ENCODE measurements at regions not wholly inside any gene's neighbourhood (a gene's known extent, or its start where the extent isn't known, plus 50 kb on each side); places are given as distances from the start of the nearest gene placed in this dataset.
"Not testable (repeated sequence)": the region's sequence is repeated elsewhere in the genome, so short reads cannot be mapped to it uniquely, and the experiment has no call there.

DNA sequence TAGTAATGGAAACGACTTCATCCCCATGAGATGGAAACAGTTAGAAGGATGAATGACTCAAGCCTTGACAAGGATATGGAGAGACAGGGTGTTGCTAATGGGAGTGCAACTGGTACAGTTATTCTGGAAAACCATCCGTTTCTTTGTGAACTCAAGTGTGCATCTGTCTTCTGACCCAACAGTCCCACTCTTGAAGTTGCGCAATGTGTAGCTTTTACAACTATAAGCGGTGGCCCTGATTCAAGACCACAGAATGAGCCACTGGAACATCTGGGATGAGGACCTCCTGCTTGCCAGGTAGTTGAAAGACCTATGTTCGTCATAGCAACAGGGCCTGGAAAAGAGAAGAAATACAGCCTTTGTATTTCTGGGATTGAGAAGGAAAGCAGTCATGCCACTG is 115.8 kb upstream of the GMDS start:
- DNase-seq = no peak

DNA sequence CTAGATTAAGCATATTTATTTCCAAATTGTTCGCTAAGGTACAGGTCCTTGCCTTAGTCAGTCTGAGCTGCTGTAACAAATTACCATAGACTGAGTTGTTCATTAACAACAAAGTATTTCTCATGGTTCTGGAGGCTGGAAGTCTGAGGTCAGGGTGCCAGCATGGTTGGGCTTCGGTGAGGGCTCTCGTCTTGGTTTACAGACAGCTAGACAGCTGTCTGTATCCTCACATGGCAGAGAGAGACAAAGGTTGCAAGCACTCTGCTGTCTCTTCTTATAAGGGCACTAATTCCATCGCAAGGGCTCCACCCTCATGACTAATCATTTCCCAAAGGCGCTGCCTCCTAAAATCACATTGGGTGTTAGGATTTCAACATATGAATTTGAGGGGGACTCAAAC is 115.3 kb upstream of the GMDS start:
- DNase-seq = no peak

DNA sequence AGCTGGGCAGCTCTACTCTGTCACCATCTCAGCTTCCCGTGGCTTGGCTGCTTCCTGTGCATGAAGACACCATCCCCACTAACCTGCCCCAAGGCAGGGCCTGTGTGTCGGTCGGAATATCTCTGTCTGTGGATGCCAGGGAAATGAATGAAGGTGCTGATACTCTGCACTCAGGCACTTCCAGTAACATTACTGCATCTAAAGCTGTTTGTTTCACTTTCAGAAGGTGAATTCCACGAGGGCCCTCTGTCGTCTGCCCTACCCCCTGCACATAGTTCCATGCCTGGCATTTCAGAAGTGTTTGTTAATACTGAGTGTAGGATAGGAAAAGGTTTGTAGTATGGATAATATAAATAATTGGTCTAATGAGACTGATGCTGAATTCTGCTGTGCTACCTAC is 114.7 kb upstream of the GMDS start:
- DNase-seq = no peak

DNA sequence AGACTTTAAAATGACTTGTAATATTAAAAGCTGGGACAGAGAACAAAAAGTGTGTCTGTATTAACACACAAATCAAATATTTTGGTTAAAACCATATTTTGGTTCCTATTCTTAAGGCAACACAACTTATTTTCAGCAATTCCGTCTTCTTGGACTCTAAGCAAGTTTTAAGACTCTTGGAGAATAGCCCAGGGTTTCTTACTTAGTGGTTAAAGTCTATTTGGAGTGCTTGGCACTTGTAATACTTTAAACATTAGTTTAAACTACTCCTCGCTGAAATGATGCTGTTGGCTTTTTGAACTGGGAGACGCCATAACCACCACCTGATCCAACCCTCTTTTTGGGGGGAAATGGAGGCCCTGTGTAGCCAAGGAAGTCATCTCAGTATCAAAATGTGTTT is 109.7 kb upstream of the GMDS start:
- DNase-seq = no peak

DNA sequence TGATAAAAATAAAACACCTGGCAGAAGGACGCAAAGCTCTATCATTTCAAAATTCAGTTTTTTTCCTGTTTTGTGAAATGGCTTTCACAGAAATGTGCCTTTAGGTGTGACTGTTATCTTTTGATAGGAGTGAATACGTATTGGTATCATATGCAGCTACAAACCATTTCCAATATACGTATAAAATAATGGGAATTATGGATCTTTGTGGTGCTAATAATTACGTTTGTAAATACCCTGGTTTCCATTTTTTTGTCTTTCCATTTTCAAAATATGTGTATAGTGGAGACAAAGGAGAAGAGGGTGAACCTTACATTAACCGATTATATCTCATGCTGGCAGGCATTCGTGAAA is 108.7 kb upstream of the GMDS start:
- no peak for DNase-seq

DNA sequence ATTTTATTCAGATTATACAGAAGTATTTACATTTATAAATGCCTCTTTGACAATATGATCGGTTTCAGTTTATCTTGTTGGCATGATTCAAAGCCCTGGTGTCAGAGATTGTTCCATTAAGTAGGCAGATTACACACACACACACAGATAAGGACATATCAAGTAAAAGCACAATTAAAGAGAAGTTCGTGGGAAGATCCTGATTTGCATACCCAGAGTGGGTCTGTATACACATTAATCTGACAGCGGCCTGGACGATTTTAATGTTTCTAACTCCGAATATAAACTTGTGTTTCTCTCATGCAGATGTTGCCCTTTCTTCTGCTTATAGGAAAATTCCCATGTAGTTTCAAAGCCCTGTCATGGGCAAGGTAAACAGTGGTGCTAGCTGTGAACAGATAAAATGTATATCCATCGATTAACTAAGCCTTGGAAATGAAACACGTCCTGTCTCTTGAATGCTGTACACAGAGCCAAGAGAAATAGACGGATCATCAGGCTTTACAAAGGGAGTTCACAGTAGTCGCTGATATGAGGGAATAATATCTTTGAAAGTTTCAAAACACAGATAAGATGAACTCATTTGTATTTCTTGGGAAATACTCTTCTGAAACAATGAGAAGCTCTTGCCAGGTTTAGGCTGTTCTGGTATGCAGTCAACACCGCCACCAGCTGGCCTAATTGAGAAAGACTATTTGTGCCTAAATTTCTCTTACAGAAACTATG is 108.2 kb upstream of the GMDS start:
- no peak for DNase-seq

DNA sequence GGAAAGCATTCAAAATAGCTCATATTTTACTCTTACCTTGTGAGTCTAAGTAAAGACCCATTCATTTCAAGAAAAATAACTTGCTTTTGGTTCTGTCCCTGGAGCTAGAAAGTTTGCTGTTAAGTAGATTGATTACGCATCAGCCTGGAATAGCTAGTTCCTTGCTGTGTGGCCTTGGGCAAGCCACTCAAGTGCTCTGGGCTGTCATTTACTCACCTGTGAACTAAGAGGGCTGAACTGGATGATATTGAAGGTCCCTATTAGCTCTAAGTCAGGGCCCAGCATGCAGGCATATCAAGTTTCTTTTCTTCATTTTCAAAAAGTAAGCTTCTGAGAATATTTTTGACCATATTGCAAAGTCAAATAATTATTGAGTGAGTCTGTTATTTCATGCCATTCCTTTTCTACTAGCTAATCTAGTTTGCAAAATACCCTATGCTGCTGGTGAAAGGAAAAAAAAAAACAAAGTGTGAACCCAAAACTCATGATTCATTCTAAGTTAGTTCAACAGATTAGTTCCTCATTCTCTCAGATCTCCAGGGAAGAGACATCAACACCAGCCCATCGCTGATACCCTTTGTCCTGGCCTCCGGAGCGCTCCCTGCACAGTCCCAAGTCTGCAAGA is 106.5 kb upstream of the GMDS start:
- no peak for DNase-seq

DNA sequence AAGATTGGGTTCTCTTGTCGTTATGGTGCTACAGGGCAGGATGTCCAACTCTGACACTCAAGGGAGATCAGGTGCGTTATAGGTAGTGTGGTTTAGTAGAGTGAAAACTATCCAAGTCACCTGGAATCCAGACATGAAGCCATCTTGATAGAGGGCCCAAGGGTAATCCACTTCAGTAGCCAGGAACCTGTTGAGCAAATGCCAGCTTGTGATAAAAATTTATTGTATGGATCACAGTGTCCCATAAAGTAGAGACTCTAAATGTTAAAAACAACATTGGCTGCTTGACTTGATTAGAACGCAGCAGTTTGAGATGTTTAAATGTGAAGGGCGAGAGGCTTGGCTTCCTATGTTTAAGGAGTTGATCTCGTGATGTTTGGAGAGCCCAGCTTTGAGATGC is 105.7 kb upstream of the GMDS start:
- DNase-seq = no peak

DNA sequence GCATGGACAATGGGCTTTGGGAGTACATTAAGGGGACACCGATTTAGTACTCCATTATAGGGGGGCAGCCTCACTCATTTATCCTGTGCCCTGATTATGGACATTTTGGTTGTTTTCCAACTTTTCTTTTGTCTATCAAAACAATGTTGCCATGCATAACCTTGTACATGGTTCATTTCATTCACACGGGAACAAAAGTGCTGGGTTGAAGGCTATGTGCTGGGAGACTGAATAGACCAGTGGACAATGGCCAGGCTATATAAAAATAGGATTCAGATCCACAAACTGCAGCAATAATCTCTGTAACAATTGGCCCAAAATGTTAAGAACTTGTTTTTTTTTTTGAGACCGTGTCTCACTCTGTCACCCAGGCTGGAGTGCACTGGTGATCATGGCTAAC is 100.7 kb upstream of the GMDS start:
- DNase-seq = no peak

DNA sequence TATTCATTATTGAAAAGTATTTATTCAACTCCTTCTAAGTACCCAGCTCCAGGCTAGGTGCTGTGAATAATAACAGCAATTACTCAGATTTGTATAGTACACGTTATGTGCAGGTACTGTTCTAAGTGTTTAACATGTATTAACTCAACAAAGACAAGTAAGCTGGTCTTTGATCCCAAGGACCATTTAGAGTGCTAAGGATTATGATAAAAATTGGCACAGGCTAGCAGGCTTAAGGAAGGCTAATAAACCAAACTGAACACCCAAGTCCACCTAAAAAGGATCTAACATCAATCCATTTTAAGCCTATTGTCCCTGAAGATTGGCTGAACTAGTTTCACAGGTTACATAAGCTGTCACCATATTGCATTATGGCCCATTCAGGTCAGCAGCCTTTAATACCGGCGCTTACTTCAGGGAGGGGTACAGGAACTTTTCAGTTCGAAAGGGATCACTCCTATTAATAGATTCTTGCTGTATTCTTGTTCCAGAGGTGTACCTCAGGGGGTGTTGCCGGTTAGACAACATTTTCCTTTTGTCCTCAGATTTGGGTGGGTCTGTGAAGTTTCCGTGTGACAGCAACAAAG is 99.0 kb upstream of the GMDS start:
- DNase-seq = no peak

DNA sequence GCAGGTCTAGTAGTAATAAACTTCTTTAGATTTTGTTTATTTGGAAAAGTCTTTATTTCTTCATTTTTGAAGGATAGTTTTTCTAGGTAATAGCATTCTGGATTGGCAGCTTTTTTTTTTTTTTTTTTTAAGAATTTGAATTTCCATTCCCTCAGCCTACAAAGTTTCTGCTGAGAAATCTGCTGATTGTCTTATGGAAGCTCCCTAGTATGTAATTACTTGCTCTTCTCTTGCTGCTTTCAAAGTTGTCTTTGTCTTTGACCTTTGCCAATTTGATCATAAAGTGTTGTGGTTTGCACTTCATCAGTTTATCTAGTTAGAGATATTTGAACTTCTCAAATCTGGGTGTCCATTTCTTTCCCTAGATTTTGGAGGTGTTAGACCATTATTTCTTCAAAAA is 82.2 kb upstream of the GMDS start:
- DNase-seq = no peak

DNA sequence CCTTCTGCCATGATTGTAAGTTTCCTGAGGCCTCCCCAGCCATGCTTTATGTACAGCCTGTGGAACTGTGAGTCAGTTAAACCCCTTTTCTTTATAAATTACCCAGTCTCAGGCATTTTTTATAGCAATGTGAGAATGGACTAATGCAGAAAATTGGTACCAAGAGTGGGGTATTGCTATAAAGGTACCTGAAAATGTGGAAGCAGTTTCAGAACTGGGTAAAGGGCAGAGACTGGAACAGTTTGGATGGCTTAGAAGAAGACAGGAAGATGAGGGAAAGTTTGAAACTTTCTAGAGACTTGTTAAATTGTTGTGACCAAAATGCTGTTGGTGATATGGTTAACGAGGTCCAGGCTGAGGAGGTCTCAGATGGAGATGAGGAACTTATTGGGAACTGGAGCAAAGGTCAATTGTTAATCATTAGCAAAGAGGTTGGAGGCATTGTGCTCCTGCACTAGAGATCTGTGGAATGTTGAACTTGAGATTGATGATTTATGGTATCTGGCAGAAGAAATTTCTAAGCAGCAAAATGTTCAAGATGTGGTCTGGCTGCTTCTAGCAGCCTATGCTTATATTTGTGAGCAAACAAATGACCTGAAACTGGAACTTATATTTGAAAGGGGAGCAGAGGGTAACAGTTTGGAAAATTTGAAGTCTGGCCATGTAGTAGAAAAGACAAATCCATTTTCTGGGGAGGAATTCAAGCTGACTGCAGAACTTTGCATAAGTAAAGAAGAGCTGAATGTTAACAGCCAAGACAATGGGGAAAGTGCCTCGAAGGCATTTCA is 79.0 kb upstream of the GMDS start:
- DNase-seq = no peak

DNA sequence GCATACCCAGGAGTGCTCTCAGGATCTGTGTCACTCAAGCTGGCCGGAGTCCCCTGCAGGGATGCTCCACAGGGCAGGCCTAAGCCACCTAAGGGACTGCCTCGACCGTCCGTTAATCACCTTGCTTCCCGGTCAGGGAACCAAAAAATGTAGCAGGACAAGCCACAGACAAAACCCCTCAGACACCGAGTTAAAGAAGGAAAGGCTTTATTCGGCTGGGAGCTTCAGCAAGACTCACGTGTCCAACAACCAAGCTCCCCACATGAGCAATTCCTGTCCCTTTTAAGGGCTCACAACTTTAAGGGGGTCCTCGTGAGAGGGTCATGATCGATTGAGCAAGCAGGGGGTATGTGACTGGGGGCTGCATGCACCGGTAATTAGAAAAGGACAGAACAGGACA is 72.1 kb upstream of the GMDS start:
- not testable (repeated sequence) for DNase-seq

DNA sequence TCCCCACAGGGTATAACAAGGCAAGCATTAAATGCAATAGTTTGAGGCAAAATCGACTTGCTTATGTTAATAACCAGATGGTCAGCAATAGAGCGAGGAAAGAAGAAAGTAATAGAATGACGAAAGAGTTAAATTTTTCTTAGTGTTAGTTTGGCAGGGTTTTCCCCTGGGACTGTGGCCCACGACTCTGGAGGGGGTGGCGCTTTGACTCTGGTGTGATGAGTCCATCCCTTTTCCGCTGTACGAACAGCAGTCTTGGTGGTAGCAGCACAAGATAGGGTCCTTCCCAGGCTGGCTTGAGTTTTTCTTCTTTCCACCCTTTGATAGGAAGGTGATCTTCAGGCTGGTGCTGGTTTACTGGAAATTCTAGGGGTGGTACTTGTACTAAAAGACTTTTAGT is 69.2 kb upstream of the GMDS start:
- DNase-seq = no peak

DNA sequence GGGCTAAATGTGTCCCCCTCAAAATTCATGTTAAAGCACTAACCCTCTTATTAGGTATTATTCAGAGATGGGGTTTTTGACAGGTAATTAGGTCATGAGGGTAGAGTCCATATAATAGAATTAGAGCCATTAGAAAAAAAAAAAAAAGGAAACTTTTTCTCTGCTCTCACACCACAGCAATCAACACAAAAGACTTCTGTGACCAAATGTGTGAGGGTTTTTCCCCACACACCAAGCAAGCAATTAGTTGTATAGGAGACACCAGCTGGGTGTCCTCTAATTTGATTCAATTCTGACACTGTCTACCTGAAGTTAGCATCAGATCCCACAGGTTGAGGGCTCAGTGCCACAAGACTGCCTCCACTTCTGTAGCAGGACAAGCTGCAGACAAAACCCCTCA is 64.6 kb upstream of the GMDS start:
- DNase-seq = no peak

DNA sequence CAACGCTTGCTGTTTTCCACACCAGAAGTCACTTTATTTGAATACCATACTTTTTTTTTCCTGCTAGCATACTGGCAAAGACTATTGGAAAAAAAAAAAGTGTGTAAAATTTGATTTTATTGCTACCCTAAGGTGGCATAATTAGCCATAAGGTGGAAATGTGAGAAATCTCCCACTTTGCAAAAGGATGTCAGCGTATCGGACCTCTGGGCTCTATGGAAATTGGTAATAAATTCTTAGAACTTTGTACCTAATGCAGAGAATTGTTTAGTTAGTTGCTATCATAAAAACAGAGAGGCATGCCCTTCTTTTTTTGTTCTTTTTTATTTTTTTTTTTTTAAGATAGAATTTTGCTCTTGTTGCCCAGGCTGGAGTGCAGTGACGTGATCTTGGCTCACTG is 63.7 kb upstream of the GMDS start:
- no peak for DNase-seq

DNA sequence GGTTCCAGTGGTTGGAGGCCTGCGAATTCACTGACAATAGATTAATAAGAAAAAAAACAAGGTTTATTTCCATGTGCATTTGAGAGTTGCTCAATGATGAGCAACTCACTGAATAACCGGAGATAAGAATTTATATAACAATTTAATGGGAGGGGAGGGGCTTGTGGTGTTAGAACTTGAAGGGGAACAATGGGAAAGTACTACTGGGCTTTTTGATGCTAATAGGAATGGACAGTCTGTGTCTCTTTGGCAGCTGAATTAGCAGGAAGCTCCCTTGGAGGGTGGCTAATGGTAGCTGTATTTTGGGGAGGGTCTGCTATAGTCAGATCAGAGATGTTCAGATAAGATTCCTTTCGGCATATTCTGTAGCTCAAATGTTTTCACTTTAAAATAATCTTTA is 62.4 kb upstream of the GMDS start:
- DNase-seq = no peak

DNA sequence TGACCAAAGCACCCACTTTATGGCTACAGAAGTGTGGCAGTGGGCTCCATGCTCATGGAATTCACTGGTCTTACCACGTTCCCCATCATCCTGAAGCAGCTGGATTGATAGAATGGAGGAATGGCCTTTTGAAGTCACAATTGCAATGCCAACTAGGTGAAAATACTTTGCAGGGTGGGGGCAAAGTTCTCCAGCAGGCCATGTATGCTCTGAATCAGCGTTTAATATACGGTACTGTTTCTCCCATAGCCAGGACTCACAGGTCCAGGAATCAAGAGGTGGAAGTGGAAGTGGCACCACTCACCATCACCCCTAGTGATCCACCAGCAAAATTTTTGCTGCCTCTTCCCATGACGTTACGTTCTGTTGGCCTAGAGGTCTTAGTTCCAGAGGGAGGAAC is 60.5 kb upstream of the GMDS start:
- DNase-seq = no peak

DNA sequence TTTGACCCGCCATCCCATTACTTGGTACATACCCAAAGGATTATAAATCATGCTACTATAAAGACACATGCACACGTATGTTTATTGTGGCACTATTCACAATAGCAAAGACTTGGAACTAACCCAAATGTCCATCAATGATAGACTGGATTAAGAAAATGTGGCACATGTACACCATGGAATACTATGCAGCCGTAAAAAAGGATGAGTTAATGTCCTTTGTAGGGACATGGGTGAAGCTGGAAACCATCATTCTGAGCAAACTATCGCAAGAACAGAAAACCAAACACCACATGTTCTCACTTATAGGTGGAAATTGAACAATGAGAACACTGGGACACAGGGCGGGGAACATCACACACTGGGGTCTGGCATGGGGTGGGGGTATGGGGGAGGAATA is 57.1 kb upstream of the GMDS start:
- not testable (repeated sequence) for DNase-seq

DNA sequence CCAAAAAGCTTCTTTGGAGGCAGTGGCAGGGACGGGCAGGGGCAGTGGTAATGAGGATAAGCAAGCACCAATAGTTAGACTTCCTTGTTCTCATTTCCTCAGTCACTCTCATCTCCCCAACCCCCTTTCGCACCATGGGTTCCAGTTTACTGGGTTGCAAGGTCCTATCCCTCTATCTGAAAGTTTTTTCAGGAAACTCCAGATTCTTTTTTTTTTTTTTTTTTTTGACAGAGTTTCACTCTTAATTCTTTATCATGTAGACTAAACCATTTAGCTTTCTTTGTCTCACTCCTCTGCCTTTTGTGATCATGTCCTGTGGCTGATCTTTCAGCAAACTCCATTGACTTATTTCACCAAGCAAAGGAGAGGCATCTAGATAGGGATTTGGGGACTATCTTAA is 51.4 kb upstream of the GMDS start:
- no peak for DNase-seq
